ENCODE measurements at regions not wholly inside any gene's neighbourhood (a gene's known extent, or its start where the extent isn't known, plus 50 kb on each side); places are given as distances from the start of the nearest gene placed in this dataset.

DNA sequence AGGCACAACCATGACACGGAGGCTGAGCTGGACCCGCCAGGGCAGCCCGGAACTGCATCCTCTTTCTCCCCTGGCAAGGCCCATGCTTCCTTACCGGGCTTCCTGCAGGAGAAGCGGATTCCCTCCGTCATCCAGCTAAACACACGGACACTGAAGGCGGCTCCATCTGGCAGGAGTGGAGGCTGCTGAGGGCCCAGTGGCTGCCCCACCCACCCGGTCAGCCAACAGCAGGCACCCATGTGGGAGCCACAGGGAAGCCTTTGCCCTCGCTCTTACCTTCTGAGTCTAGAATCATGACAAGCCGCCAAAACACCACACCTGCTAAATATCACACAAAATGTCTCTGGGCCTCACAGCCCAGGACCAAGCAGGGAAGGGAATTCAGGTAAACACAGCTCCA, 321.6 kb upstream of the RNF32 start:
- Histone ChIP-seq H3K9ac (no peak overlapping the region), H4K20me1 (no peaks in the 10 kb centered on the region), H3K27ac (no peak overlapping the region), H3K36me3 (no peaks in the 10 kb centered on the region), H3K9me3 (replicated peaks in 1 of 11) (peaks cover 12 to 22% (median 19%) of the 10 kb centered on the region in 11 experiments; a peak in 21 of 22 replicates), H3K4me2 (no peak overlapping the region), H3K27me3 (no peaks in the 10 kb centered on the region), H3K4me3 (no peak overlapping the region), H3K4me1 (no peaks in the 10 kb centered on the region)
- TF ChIP-seq Cebpa-rat (IDR thresholded peaks at IDR 0.05) = no peak

DNA sequence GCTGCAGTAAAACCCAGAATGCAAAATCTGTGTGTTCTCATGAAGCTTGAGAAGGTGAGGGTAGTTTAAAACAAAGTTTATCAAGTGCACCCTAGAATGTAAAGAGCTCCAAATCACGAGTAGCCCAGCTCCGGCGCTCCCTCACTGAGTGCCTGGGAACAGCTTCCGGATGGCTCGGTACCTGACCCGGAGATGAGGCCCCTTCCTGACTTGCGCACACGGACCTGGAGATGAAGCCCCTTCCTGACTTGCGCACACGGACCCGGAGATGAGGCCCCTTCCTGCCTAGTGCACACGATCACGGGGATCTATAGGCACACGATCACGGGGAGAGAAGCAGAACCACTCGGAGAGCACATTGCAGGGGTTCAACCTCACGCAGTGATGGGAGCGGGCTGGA, 322.1 kb upstream of the RNF32 start:
- Histone ChIP-seq H3K27ac (no peak overlapping the region), H4K20me1 (no peaks in the 10 kb centered on the region), H3K9ac (no peak overlapping the region), H3K4me2 (no peak overlapping the region), H3K4me3 (no peak overlapping the region), H3K36me3 (no peaks in the 10 kb centered on the region), H3K27me3 (no peaks in the 10 kb centered on the region), H3K9me3 (replicated peaks in 1 of 11) (peaks cover 12 to 22% (median 19%) of the 10 kb centered on the region in 11 experiments; a peak in 21 of 22 replicates), H3K4me1 (no peaks in the 10 kb centered on the region)
- no peak for TF ChIP-seq Cebpa-rat (IDR thresholded peaks at IDR 0.05)

DNA sequence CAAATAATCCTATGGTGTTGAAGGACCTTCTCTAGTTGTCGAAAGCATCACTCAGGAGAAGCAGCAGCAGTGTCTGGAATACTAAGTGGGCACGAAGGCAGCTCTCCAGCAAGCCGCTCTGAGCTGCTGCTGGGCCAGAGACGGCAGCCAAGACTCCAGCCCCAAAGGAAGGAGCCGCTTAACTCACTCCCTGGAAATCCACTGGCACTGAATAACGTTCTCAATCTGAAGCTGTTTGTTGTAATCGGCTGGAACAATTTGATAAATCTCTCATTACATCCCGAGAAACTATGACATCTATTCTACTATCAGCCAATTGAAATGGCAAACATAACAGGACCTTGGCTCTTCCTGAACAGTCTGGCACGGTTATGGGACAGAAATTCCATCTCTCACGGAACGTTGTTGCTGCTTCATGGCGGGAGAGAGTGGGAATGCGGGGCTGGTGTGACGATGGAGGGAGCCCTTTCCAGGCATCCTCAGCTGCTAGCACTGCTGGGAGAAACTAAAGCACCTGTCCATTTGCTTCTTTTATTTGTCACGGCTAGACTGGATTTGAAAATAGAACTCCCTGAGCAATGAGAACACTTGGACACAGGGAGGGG, 331.5 kb upstream of the RNF32 start:
- Histone ChIP-seq H3K4me2 (no peak overlapping the region), H3K4me1 (no peaks in the 10 kb centered on the region), H3K27me3 (no peaks in the 10 kb centered on the region), H3K36me3 (no peaks in the 10 kb centered on the region), H3K9me3 (replicated peaks in 1 of 11) (0 out of 22 replicates have a peak, but pooled peaks cover 0 to 4% (median 0%) of the 10 kb centered on the region in 11 experiments), H3K27ac (no peak overlapping the region), H4K20me1 (no peaks in the 10 kb centered on the region), H3K9ac (no peak overlapping the region), H3K4me3 (no peak overlapping the region)
- no peak for TF ChIP-seq Cebpa-rat (IDR thresholded peaks at IDR 0.05)

DNA sequence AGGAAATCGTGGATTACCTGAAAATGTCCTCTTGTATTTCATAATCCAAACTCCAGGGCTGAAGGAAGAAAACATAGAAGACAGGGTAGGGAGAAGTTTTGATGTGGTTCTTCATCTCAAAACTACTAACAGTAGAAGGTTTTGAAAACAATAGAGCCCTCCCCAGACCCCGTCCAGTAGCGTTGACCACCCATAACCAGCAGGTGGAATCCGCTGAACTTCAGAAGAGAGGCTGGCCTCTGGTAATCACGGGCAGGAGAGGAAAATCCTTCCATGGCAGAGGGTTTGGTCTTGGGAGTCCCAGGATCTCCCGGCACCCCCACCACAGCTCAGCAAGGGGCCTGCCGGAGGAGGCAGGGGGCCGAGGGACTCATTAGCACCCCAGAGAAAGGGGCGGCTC, 333.4 kb upstream of the RNF32 start:
- Histone ChIP-seq H4K20me1 (no peaks in the 10 kb centered on the region), H3K27ac (no peak overlapping the region), H3K4me1 (no peaks in the 10 kb centered on the region), H3K9ac (no peak overlapping the region), H3K27me3 (no peaks in the 10 kb centered on the region), H3K36me3 (no peaks in the 10 kb centered on the region), H3K9me3 (replicated peaks in 1 of 11) (0 out of 22 replicates have a peak, but pooled peaks cover 0 to 4% (median 0%) of the 10 kb centered on the region in 11 experiments), H3K4me3 (no peak overlapping the region), H3K4me2 (no peak overlapping the region)
- TF ChIP-seq Cebpa-rat (IDR thresholded peaks at IDR 0.05) = no peak

DNA sequence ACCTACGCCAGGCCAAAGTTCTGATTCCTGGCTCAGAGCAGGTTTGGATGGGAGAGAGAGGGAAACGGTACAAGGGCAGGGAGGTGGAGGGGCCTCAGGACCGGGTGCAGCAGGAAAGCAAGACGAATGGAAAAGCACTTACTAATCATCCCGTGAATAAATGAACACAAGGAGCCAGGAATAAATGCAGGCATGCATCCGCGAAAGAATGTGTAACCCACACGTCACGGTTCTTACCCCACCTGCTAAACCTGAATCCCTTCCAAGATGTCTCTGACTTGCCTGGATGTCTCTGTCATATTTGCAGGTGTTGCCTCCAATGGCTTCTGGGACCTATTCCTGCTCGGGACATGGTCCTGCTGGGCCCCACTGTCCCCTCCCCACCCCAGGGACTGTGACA, 335.2 kb upstream of the RNF32 start:
- no peak for TF ChIP-seq Cebpa-rat (IDR thresholded peaks at IDR 0.05)
- no peak overlapping the region for H3K27ac ChIP-seq
- H3K4me2 ChIP-seq = no peak overlapping the region
- 0 out of 22 replicates have a peak, but pooled peaks cover 0 to 6% (median 0%) of the 10 kb centered on the region in 11 experiments for H3K9me3 ChIP-seq (replicated peaks in 1 of 11)
- no peak overlapping the region for H3K9ac ChIP-seq
- H3K27me3 ChIP-seq = no peaks in the 10 kb centered on the region
- H4K20me1 ChIP-seq = no peaks in the 10 kb centered on the region
- H3K36me3 ChIP-seq = no peaks in the 10 kb centered on the region
- no peaks in the 10 kb centered on the region for H3K4me1 ChIP-seq
- no peak overlapping the region for H3K4me3 ChIP-seq

DNA sequence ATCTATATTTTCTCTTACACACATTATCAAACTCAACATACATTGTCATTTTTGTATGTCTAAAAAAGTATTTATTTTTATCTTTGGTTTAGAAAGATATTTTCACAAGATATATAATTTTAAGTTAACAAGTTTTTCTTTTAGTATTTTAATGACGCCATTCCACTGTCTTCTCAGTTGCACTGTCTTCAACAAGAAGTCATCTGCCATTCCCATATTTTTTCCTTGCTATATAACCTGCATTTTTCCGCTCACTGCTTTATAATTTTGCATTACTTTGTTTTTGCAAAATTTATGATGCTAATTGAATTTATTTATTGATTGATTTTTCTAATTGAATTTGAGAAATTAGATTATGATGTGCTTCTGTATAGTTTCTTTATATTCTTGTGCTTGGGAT, 357.8 kb upstream of the RNF32 start:
- Histone ChIP-seq H3K27ac (no peak overlapping the region), H3K36me3 (no peaks in the 10 kb centered on the region), H3K9me3 (replicated peaks in 1 of 11) (peaks cover 0 to 24% (median 12%) of the 10 kb centered on the region in 11 experiments; a peak in 14 of 22 replicates), H3K4me2 (no peak overlapping the region), H3K27me3 (no peaks in the 10 kb centered on the region), H3K4me1 (no peaks in the 10 kb centered on the region), H3K4me3 (no peak overlapping the region), H4K20me1 (no peaks in the 10 kb centered on the region), H3K9ac (no peak overlapping the region)
- no peak for TF ChIP-seq Cebpa-rat (IDR thresholded peaks at IDR 0.05)

DNA sequence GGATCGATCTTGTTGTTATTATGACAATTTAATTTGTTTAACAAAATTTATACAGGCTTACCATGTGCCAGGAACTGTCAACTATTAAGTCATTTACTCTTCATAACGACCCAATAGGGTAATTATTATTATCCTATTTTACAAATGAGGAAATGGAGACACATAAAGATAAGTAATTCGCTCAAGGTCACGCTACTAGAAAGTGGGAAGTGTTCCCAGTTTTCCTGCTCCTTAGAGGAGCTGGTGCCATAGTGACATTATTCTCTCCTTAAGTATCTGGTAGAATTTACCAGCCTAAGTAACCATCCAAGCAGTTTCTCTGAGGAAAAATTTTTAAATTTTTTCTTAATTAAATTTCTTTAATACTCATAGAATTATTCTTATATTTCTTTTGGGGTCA, 360.9 kb upstream of the RNF32 start:
- Histone ChIP-seq H3K9me3 (replicated peaks in 1 of 11) (peaks cover 0 to 19% (median 12%) of the 10 kb centered on the region in 11 experiments; a peak in 12 of 22 replicates), H3K9ac (no peak overlapping the region), H3K4me1 (no peaks in the 10 kb centered on the region), H3K27me3 (no peaks in the 10 kb centered on the region), H3K27ac (no peak overlapping the region), H3K4me3 (no peak overlapping the region), H3K36me3 (no peaks in the 10 kb centered on the region), H4K20me1 (no peaks in the 10 kb centered on the region), H3K4me2 (no peak overlapping the region)
- TF ChIP-seq Cebpa-rat (IDR thresholded peaks at IDR 0.05) = no peak

DNA sequence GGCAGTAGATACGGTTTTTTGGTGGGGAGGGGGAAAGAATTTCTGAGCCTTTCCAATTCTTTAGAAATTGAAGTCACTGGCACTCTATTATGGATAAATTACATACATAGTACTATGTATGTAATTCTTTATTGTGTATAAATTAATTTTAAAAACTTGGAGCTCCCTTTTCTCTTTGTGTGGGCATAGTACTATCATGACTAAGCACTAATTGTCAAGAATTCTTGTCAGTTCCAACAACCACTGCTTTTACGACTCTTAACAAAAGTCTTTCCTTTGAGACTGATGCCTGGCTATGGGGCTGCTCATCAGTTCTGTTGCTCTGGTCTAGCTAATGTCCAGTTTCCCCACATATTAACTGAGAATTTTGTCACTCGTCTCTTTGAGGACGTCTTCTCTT, 365.3 kb upstream of the RNF32 start:
- no peak for TF ChIP-seq Cebpa-rat (IDR thresholded peaks at IDR 0.05)
- no peak overlapping the region for H3K4me2 ChIP-seq
- no peak overlapping the region for H3K27ac ChIP-seq
- H3K4me3 ChIP-seq = no peak overlapping the region
- H3K9me3 ChIP-seq (replicated peaks in 1 of 11) = peaks cover 10 to 20% (median 18%) of the 10 kb centered on the region in 11 experiments; a peak in 21 of 22 replicates
- H3K9ac ChIP-seq = no peak overlapping the region
- H4K20me1 ChIP-seq = no peaks in the 10 kb centered on the region
- H3K36me3 ChIP-seq = no peaks in the 10 kb centered on the region
- no peaks in the 10 kb centered on the region for H3K4me1 ChIP-seq
- H3K27me3 ChIP-seq = no peaks in the 10 kb centered on the region

DNA sequence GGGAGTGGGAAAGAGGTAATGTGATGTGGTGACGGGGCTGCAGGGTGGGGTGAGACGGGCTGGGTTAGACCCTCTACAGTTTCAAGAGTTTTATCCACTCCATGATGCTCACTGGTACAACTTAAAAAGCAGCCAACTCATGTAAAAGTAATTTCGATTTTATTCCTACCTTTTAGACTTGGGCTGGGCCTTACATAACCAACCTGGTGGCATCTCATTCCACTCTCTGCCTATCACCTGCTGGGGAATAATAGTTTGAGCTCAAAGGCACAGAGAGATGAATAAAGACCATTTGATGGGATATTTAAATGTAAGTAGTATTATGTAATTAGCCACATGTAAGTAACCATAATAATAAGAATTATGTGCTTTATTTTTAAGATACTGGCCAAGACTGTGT, 366.0 kb upstream of the RNF32 start:
- peaks cover 10 to 20% (median 18%) of the 10 kb centered on the region in 11 experiments; a peak in 21 of 22 replicates for H3K9me3 ChIP-seq (replicated peaks in 1 of 11)
- H4K20me1 ChIP-seq = no peaks in the 10 kb centered on the region
- H3K4me1 ChIP-seq = no peaks in the 10 kb centered on the region
- H3K9ac ChIP-seq = no peak overlapping the region
- no peak for TF ChIP-seq Cebpa-rat (IDR thresholded peaks at IDR 0.05)
- no peak overlapping the region for H3K4me3 ChIP-seq
- H3K27ac ChIP-seq = no peak overlapping the region
- H3K27me3 ChIP-seq = no peaks in the 10 kb centered on the region
- H3K36me3 ChIP-seq = no peaks in the 10 kb centered on the region
- no peak overlapping the region for H3K4me2 ChIP-seq

DNA sequence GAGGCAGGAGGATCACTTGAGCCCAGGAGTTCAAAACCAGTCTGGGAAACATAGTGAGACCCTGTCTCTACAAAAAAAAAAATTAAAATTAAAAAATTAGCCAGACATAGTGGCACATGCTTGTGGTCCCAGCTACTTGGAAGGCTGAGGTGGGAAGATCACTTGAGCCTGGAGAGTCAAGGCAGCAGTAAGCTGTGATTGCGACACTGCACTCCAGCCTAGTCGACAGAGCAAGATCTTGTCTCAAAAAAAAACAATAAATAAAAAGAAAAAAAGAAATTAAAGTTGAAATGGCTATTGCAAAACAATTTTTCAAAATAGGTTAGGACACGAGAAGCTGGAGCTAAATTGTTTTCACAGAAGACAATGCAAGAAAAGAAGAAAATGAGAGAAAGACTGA, 379.0 kb upstream of the RNF32 start:
- no peak overlapping the region for H3K4me2 ChIP-seq
- peaks cover 4 to 18% (median 12%) of the 10 kb centered on the region in 11 experiments; a peak in 15 of 22 replicates for H3K9me3 ChIP-seq (replicated peaks in 1 of 11)
- TF ChIP-seq Cebpa-rat (IDR thresholded peaks at IDR 0.05) = peak in 3 of 11 experiments; percentile 27 to 64 (median 31); a peak in 4 of 22 replicates
- no peak overlapping the region for H3K9ac ChIP-seq
- H3K27ac ChIP-seq = no peak overlapping the region
- H3K36me3 ChIP-seq = no peaks in the 10 kb centered on the region
- H3K27me3 ChIP-seq = no peaks in the 10 kb centered on the region
- no peaks in the 10 kb centered on the region for H4K20me1 ChIP-seq
- H3K4me3 ChIP-seq = no peak overlapping the region
- no peaks in the 10 kb centered on the region for H3K4me1 ChIP-seq

All from BLaER1 treated with 17β-estradiol and CSF1 and Interleukin-3, amounts not matched to agents 10 nM and 100 nM (cell line).